Activated CD4-positive, alpha-beta T cell treated with anti-CD3 and anti-CD28 coated beads for 4 hours (primary cell): ENCODE measurements at regions not wholly inside any gene's neighbourhood (a gene's known extent, or its start where the extent isn't known, plus 50 kb on each side); places are given as distances from the start of the nearest gene placed in this dataset.

ENCODE experiments used
- DNase-seq, 2 donors: peaks; one replicate each; pipeline ENCODE4 v3.0.0-alpha.2; 2020

DNA sequence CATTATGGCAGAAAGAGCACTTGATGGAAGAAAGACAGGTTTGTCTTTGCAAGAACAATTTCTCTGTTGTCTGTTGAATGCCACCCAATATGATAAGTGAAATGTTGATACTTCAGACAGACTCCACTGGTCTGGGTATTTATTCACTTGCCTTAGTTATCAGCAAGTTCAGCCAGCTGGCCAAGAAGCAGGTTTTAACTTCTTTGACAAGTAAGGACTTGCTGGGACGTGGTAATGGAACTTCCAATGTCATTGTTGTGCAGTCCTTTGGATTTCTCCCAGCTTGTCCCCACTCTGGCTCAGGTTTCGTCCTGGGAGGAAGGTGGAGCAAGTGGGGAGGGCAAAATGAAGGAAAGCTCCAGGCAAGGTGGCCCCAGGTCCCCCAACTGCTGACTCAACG, 497.4 kb downstream of the RPS24 start:
- no peak for DNase-seq

- no peak for DNase-seq
Measured at GRCh38 chr10:78532480-78533042, 498.9 kb downstream of the RPS24 start.

DNA sequence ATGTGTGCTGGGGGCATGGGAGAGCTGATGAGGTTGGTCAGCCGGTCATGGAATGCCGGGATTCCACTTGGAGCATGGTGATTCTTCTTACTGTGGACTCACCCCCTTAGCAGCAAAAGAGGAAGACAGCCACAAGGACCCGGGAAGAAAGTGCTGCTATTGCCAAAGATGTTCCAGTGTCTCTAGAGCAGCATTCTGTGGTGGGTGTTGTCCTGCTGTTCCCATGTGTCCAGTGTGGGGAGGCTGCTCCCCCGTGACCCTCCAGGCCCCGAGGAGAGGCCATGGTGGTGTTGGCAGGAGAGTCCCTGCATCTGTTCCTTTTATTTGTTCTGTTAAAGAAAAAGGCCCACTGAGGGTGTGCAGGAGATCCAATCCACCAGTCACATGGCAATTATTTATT, 499.4 kb downstream of the RPS24 start:
- no peak for DNase-seq

GRCh38 chr10:78533776-78534175, 500.1 kb downstream of the RPS24 start:
- DNase-seq: no peak

DNA sequence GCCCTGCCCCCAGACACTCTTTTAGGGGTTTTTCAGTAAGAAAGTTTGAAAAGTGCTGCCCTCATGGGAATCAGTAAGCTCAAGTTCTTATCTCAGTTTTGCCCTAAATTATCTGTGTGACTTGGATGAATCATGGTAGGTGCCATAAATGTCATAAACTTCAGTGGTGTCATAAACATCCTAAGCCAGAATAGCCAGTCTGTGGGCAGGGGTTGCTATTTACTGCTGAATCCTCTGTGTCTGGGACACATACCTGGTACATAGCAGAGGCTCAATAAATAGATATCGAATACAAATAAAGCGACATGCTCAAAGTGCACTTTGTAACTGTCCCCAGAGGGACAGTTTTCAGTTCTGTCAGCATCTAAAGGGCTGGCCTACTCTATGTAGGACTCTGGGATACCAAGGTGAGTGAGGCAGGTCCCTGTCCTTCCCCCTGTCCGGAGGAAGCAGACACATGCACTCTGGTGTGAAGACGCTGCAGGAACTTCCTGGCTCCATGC, 502.1 kb downstream of the RPS24 start:
- DNase-seq: no peak

DNA sequence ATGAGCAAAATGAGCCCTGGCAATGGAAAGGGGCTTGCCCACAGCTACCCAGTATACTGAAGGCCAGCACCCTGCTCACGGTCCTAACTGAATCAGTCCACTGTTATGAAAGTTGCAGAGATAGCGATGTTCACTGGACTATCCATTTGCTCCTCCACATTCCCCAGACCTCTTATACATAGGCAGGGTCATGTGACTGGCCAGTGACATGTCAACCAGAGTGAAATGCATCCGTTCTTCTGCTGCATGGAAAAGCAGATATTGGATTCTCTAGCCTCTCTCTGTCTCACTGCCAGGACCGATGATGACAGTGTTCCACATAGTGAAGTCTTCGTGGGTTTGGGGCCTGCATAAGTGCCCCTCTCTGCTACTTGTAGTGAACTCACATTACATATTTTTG, 503.4 kb downstream of the RPS24 start:
- no peak for DNase-seq

GRCh38 chr10:78539247-78539766, 505.6 kb downstream of the RPS24 start:
- DNase-seq: no peak

- no peak for DNase-seq
Measured at GRCh38 chr10:78540355-78541076, 506.9 kb downstream of the RPS24 start.

- DNase-seq: no peak
Measured at GRCh38 chr10:78541481-78542140, 507.9 kb downstream of the RPS24 start.

DNA sequence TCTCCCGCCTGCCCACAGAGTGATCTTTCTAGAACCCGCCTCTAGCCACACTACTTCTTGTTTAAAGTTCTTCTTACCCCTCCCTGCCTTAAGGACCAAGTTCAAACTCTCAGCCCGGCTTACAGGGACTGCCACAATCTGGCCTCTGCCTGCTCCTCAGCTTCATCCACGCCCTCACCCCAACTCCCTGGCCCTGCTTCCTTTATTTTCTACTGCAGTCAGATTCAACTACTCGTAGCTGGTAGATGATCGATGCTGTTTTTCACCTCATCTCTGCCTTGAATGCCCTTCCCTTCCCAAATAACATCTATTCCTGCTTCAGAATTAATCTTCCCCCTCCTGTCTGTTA, 508.5 kb downstream of the RPS24 start:
- DNase-seq: no peak

DNA sequence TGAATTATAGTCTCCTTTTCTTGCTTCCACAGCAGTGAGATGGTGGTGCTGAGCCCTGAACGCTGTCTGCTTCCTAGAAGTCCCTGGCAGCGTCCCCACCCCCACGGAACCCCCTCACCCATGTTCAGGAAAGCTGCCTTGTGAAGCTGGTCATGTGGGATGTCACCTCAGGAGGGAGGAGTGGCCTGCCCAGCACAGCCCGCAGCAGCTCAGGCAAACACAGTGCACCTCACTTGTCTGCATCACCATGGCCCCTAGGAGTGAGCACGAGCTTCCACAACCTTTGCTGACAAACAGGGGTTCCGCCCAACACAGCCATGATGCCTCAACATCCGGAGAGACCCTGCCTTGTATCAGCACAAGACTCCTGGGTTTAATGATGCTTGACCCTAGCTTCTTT, 508.9 kb downstream of the RPS24 start:
- no peak for DNase-seq

DNA sequence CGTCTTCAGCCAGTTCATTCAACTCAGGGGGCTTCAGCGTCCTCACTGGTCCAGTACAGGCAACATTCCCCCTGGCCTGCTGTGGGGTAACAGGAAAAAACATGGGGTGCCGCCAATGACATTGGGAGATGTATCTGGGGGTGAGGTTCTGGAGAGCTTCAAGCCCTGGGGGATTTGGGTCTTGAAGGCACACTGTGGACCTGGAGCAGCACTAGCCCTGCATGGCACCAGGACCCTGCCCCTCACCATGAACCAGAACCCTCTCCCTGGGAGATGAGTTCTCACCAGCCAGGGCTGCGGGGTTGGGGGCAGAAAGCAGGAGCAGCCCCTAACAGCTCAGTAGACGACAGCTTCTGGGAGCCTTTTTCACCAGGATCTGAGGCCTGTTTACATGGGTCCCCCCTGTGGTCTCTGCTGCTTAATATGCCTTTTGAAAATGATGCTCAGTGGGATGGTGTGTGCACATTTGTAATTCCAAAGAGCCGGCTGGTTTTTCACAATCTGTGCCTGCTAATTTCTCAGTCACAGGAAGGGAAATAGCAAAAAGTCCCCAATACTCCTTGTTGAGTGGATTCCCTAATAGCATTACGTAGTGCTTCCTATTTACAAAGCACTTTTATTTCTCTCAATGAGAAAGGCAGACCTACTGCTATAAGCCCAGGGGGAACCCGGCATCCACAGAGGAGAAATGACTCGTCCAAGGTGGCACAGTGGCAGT, 509.5 kb downstream of the RPS24 start:
- DNase-seq: no peak

DNA sequence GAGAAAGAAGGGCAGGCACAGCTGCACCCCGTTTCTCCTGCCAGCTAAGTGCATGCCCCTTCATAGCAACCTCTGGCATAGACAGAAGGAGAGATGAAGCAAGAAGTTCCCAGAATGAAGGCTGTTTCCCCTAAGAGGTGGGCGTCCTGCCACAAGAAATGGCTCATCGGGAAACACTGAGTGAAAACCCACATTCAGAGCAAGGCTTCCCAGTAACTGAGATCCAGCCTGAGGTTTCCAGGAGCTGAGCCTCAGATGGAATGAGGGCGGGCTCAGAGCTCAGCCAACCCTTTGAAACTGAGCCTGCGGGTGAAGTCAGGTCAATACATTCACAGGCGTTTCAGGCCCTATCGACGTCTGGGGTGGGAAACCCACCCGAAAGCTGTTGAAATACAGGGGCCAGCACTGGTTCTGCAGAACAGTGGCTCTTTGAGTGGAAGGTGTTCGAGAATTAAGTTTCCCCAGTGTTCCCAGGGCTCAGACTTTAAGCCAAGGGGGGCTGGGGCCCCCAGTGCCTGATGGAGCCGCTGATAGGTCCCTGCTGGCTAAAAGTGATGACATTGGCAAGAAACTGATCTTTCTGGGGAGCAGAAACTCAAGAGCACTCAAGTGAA, 510.2 kb downstream of the RPS24 start:
- DNase-seq: no peak

GRCh38 chr10:78544423-78545090, 510.9 kb downstream of the RPS24 start:
- DNase-seq: no peak

DNA sequence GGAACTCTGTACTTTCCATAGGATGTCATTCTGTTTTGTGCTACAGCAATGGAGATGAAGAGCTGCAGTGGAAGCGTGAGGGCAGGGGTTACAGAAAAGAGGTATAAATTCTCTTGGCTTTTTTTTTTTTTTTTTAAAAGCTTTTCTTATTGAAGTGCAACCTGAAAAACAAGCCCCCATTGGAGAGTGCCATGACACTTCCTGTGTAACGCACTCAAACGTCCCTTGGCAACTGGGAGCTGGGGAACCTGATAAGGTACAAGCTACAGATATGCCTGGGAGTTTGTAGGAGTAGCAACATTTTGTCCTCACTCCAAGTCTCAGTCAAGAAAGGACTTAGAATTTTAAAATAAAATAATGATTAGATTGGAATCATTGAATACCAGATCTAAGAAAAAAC, 512.1 kb downstream of the RPS24 start:
- no peak for DNase-seq

- no peak for DNase-seq
Measured at GRCh38 chr10:78547397-78547796, 513.7 kb downstream of the RPS24 start.

GRCh38 chr10:78547905-78548304, 514.2 kb downstream of the RPS24 start:
- no peak for DNase-seq

GRCh38 chr10:78548369-78548768, 514.7 kb downstream of the RPS24 start:
- no peak for DNase-seq

GRCh38 chr10:78549140-78549935, 515.7 kb downstream of the RPS24 start:
- DNase-seq: no peak

- DNase-seq: no peak
Measured at GRCh38 chr10:78550090-78550489, 516.4 kb downstream of the RPS24 start.

DNA sequence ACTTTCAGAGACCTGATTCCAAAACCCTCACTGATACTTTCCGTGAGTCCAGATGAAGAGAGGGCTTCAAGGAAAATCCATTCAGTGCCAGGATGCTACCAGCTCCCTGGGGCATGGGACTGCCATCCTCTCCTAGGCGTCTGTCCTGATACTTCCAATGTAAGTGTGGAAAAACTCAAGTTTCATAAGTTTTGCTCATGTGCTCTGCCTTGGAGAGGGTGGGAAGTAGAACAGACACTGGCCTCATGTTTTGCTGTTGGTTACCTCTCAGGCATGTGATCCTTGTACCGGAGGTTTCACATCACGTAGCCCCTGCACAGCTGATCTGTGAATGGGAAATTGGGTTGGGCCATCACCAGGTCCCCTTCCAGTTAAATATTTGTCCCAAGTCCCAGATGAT, 517.1 kb downstream of the RPS24 start:
- DNase-seq: no peak
